Coronary artery (tissue), 2 donors: ENCODE measurements at regions not wholly inside any gene's neighbourhood (a gene's known extent, or its start where the extent isn't known, plus 50 kb on each side); places are given as distances from the start of the nearest gene placed in this dataset.

Source experiments
- DNase-seq: peaks from one replicate; pipeline ENCODE4 v3.0.0-alpha.2; 2017; ENCODE audit warnings: low spot score
- H3K27ac ChIP-seq, 2 donors: fragments of 200-600 bp; sonication (generic); one replicate each; pipeline ENCODE4 v1.5.1; 2016 to 2019
- H3K4me3 ChIP-seq: fragments of 200-600 bp; sonication (generic); 2 replicates; pipeline ENCODE4 v1.5.1; 2016; ENCODE audit warnings: mild to moderate bottlenecking, moderate library complexity
- CTCF ChIP-seq: fragments of 200-600 bp; sonication (generic); IDR thresholded peaks from one replicate; pipeline ENCODE4 v1.5.1; 2019; ENCODE audit warnings: antibody characterized with exemption

GRCh38 chr19:31717269-31717923 lies 368.2 kb upstream of the TSHZ3 start:
- Histone ChIP-seq H3K4me3 (no peak overlapping the region), H3K27ac (no peak overlapping the region)
- peak; percentile 8 for DNase-seq
- no peak for TF ChIP-seq CTCF

GRCh38 chr19:31718032-31718431 lies 368.8 kb upstream of the TSHZ3 start:
- Histone ChIP-seq H3K4me3 (no peak overlapping the region), H3K27ac (no peak overlapping the region)
- peak; percentile 22 for DNase-seq
- TF ChIP-seq CTCF, result no peak

- no peak overlapping the region for H3K4me3 ChIP-seq
- no peak overlapping the region for H3K27ac ChIP-seq
- TF ChIP-seq CTCF, result no peak
- DNase-seq, result no peak
These were observed 369.7 kb upstream of the TSHZ3 start for GRCh38 chr19:31718898-31719297.

- no peak for TF ChIP-seq CTCF
- Histone ChIP-seq H3K27ac (no peak overlapping the region), H3K4me3 (no peak overlapping the region)
- no peak for DNase-seq
These were observed 373.9 kb upstream of the TSHZ3 start for GRCh38 chr19:31723101-31723500.

GRCh38 chr19:31725051-31725450 lies 375.8 kb upstream of the TSHZ3 start:
- H3K27ac ChIP-seq, result no peak overlapping the region
- no peak overlapping the region for H3K4me3 ChIP-seq
- TF ChIP-seq CTCF, result no peak
- DNase-seq, result no peak

- H3K27ac ChIP-seq, result no peak overlapping the region
- H3K4me3 ChIP-seq, result no peak overlapping the region
- TF ChIP-seq CTCF, result no peak
- no peak for DNase-seq
These were observed 378.3 kb upstream of the TSHZ3 start for GRCh38 chr19:31727536-31727935.

GRCh38 chr19:31730270-31730669 lies 381.0 kb upstream of the TSHZ3 start:
- no peak for TF ChIP-seq CTCF
- DNase-seq, result no peak
- no peak overlapping the region for H3K4me3 ChIP-seq
- no peak overlapping the region for H3K27ac ChIP-seq
